Panc1 (cell line): ENCODE measurements at regions not wholly inside any gene's neighbourhood (a gene's known extent, or its start where the extent isn't known, plus 50 kb on each side); places are given as distances from the start of the nearest gene placed in this dataset.

Source experiments
- SIN3A ChIP-seq: IDR thresholded peaks from 2 replicates; pipeline ENCODE4 v1.6.1; 2012; ENCODE audit warnings: low read depth, mild to moderate bottlenecking, low read length, moderate library complexity, borderline replicate concordance; ENCODE audit not compliant: insufficient read depth
- TF ChIP-seq, protein P1 (sequence below), 2 experiments: IDR thresholded peaks; 2 replicates each; pipeline ENCODE4 v1.6.1; 2011 to 2012; ENCODE audit warnings: low read depth in 2 of 2, control low read depth in 1 of 2, low read length in 1 of 2, mild to moderate bottlenecking in 1 of 2, moderate library complexity in 1 of 2; ENCODE audit not compliant: insufficient read depth in 1 of 2
- TF ChIP-seq, protein P2 (sequence below): fragments of 450-650 bp; IDR thresholded peaks from 2 replicates; pipeline ENCODE4 v1.5.1; 2017; ENCODE audit warnings: mild to moderate bottlenecking

DNA sequence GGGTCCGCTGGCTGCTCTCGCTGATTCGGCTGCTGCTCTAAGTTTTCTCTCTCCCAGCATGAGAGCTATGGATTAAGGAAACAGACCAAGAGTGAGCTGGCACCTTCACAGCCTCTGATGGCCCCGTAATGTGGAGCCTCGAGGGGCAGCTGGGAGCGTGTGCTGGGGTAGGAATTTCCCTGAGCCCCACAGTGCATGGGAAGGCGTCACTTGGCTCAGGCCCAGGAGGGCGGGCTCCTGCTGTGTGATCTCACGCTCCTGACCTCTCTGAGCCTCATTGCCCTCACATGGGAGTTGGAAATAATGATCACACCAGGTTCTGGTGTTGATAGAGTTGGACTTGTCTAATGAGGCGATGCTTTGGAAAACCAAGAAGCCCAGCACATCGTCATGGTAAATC lies 238.6 kb upstream of the CRY1 start:
- no peak for TF ChIP-seq SIN3A
- TF ChIP-seq, protein P1, sequence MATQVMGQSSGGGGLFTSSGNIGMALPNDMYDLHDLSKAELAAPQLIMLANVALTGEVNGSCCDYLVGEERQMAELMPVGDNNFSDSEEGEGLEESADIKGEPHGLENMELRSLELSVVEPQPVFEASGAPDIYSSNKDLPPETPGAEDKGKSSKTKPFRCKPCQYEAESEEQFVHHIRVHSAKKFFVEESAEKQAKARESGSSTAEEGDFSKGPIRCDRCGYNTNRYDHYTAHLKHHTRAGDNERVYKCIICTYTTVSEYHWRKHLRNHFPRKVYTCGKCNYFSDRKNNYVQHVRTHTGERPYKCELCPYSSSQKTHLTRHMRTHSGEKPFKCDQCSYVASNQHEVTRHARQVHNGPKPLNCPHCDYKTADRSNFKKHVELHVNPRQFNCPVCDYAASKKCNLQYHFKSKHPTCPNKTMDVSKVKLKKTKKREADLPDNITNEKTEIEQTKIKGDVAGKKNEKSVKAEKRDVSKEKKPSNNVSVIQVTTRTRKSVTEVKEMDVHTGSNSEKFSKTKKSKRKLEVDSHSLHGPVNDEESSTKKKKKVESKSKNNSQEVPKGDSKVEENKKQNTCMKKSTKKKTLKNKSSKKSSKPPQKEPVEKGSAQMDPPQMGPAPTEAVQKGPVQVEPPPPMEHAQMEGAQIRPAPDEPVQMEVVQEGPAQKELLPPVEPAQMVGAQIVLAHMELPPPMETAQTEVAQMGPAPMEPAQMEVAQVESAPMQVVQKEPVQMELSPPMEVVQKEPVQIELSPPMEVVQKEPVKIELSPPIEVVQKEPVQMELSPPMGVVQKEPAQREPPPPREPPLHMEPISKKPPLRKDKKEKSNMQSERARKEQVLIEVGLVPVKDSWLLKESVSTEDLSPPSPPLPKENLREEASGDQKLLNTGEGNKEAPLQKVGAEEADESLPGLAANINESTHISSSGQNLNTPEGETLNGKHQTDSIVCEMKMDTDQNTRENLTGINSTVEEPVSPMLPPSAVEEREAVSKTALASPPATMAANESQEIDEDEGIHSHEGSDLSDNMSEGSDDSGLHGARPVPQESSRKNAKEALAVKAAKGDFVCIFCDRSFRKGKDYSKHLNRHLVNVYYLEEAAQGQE (IDR thresholded peaks at IDR 0.05; ENCODE audit: insufficient read depth in 1 of 2, low read depth in 2 of 2, low read length in 1 of 2) = no peak
- TF ChIP-seq, protein P2, sequence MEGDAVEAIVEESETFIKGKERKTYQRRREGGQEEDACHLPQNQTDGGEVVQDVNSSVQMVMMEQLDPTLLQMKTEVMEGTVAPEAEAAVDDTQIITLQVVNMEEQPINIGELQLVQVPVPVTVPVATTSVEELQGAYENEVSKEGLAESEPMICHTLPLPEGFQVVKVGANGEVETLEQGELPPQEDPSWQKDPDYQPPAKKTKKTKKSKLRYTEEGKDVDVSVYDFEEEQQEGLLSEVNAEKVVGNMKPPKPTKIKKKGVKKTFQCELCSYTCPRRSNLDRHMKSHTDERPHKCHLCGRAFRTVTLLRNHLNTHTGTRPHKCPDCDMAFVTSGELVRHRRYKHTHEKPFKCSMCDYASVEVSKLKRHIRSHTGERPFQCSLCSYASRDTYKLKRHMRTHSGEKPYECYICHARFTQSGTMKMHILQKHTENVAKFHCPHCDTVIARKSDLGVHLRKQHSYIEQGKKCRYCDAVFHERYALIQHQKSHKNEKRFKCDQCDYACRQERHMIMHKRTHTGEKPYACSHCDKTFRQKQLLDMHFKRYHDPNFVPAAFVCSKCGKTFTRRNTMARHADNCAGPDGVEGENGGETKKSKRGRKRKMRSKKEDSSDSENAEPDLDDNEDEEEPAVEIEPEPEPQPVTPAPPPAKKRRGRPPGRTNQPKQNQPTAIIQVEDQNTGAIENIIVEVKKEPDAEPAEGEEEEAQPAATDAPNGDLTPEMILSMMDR = no peak
